ENCODE measurements at regions not wholly inside any gene's neighbourhood (a gene's known extent, or its start where the extent isn't known, plus 50 kb on each side); places are given as distances from the start of the nearest gene placed in this dataset.

DNA sequence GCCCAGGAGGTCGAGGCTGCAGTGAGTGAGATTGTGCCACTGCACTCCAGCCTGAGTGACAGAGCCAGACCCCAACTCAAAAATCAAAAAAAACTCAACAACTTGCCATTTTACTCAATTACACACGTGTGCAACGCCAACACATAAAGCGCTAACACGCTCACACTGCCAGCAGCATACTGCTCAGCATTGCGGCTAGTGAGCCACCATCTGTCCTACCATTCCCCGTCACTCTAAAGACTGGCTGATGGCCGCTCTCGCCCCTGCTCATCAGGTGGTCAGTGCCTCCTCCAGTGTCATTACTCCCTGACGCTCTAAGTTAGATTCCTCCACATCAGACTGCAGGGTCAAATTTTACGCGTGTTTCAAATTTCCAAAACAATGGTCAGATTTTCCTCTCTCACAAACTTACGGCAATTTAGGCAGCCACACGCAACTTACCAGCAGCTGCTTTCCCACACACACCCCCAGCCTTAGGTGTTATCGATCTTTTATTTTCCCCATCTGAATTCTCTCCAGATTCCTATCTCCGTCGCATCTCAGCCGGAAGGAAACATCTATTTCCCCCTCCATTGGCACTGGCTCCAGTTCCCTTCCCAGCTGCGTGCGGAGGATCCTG lies 240.8 kb downstream of the C16orf95 start:
- TF ChIP-seq, protein P1, sequence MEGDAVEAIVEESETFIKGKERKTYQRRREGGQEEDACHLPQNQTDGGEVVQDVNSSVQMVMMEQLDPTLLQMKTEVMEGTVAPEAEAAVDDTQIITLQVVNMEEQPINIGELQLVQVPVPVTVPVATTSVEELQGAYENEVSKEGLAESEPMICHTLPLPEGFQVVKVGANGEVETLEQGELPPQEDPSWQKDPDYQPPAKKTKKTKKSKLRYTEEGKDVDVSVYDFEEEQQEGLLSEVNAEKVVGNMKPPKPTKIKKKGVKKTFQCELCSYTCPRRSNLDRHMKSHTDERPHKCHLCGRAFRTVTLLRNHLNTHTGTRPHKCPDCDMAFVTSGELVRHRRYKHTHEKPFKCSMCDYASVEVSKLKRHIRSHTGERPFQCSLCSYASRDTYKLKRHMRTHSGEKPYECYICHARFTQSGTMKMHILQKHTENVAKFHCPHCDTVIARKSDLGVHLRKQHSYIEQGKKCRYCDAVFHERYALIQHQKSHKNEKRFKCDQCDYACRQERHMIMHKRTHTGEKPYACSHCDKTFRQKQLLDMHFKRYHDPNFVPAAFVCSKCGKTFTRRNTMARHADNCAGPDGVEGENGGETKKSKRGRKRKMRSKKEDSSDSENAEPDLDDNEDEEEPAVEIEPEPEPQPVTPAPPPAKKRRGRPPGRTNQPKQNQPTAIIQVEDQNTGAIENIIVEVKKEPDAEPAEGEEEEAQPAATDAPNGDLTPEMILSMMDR (IDR thresholded peaks at IDR 0.05; ENCODE audit: low read depth, low read length) = no peak
- no peak overlapping the region for H3K4me3 ChIP-seq (ENCODE audit: low read depth, low read length)

GRCh38 chr16:87076950-87077749 lies 240.0 kb downstream of the C16orf95 start:
- TF ChIP-seq, protein P1 (IDR thresholded peaks at IDR 0.05; ENCODE audit: low read depth, low read length) = peak; percentile 68
- no peak overlapping the region for H3K4me3 ChIP-seq (ENCODE audit: low read depth, low read length)

DNA sequence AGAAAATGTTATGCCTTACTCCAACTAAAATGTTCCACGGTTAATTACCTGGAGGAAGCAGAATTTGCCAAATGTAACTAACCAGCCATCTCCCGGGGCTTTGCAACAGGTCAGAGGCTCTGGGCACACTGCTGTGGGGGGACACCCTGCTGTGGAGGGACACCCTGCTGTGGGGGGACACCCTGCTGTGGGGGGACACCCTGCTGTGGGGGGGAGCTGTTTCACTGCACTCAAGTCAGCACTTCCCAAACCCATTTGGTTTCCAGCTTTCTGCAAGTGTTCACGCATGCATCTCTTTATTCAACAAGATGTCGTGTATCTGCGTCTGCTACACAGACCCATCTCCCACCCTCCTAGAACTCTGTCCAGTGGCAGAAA lies 239.5 kb downstream of the C16orf95 start:
- H3K4me3 ChIP-seq (ENCODE audit: low read depth, low read length) = no peak overlapping the region
- TF ChIP-seq, protein P1 (IDR thresholded peaks at IDR 0.05; ENCODE audit: low read depth, low read length) = no peak

DNA sequence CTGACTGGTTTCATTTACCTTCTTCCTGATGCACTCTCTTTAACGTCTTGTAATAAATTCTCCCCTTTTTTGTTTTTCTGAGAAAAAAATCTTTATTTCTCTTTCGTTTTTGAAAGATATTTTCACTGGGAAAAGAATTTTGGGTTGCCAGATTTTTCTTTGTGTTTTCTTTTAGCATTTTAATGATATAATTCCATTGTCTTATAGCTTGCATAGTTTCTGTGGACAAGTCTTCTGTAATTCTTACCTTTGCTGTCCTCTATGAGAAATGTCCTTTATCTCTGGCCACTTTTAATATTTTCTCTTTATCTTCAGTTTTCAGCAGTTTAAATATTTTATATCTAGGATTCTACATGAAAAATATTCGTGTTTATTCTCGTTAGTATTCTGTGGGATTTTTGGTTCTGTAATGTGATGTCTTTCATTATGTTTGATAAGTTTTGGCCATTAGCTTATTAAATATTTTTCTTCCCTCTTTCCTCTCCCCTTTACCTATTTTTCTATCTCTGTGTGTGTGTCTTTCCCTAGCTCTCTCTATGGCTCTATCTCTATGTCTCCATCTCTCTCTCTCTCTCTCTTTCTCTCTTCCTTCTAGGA lies 236.5 kb downstream of the C16orf95 start:
- no peak overlapping the region for H3K4me3 ChIP-seq (ENCODE audit: low read depth, low read length)
- TF ChIP-seq, protein P1 (IDR thresholded peaks at IDR 0.05; ENCODE audit: low read depth, low read length) = no peak

DNA sequence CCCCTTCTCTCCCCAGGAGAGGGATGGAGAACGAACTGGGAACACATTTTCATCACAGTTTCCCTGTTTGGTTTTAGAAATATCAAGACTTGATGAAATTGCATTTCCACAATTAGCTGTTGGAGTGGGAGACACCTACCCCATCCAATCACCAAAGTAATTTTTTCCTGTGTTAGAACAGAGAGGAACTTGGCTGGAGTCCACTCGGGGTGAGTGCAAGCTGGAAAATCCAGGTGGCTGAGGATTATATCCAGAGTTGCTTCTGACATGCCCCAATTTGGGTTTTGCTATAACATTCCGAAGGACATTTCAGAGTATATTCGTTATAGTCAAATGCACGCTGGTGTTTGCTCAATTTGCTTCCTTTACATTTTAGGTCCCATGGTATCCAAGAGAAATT lies 231.8 kb downstream of the C16orf95 start:
- H3K4me3 ChIP-seq (ENCODE audit: low read depth, low read length) = no peak overlapping the region
- TF ChIP-seq, protein P1 (IDR thresholded peaks at IDR 0.05; ENCODE audit: low read depth, low read length) = no peak

- H3K4me3 ChIP-seq (ENCODE audit: low read depth, low read length) = no peak overlapping the region
- TF ChIP-seq, protein P1 (IDR thresholded peaks at IDR 0.05; ENCODE audit: low read depth, low read length) = no peak
These were observed 231.0 kb downstream of the C16orf95 start for GRCh38 chr16:87086156-87086555.

DNA sequence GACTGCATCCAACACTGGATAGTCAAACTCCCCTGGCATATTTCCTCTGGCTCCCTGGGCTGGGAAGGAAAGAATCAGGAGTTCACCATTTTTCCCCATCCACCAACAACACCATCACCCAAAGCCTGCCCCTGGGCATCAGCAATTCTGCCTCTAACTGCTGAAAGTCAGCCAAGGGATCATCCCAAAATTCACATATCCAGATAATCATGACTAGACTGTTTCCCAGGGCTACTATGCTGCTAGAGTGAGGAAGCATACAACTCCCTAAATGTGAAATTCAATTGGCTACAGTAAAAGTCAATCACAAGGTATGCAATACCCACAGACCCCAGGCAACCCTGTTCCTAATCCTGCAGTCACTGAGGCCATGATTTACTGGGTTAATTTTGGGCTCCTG lies 230.6 kb downstream of the C16orf95 start:
- TF ChIP-seq, protein P1 (IDR thresholded peaks at IDR 0.05; ENCODE audit: low read depth, low read length) = no peak
- H3K4me3 ChIP-seq (ENCODE audit: low read depth, low read length) = no peak overlapping the region
